GF-D8 (cell line): ENCODE measurements at regions not wholly inside any gene's neighbourhood (a gene's known extent, or its start where the extent isn't known, plus 50 kb on each side); places are given as distances from the start of the nearest gene placed in this dataset.

Experiments used
- DNase-seq: peaks from one replicate; lab custom pipeline; 2025; lab: John Stamatoyannopoulos, UW

DNA sequence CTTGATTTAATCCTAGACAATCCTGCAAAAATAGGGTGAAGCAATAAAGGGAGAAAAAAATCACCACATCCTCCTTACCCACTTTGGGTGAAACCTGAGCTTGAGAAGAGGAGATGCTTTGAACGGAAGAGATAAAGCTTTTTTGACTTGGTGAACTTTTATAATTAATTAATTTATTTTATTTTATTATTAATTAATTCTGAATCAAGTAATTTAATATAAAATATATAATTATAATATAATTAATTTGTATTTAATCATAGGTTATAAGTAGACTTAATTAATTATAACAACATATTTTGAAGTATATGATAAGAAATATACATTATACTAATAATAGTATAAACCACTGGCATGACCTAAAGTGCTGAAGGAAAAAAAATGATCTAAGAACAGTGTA lies 2164.8 kb downstream of the LRRC4C start:
- DNase-seq = no peak

DNA sequence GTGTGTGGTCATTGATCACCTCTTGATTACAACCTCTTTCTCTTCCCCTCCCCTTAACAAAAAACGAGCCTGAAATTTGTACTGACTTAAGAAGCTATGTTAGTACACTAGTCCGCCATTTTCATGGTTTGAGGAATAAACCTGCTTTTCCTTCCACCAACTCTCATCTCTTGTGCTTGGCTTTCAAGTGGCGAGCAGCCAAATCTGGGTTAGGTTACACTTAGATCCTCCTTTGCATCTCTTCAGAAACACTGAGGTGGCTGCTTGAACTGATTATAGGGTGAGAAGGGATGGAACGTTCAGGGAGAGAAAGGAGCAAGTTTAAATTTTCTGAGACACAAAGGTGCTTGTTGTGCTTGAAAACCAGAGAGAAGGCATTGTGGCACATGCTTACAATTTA lies 2171.4 kb downstream of the LRRC4C start:
- DNase-seq = no peak

DNA sequence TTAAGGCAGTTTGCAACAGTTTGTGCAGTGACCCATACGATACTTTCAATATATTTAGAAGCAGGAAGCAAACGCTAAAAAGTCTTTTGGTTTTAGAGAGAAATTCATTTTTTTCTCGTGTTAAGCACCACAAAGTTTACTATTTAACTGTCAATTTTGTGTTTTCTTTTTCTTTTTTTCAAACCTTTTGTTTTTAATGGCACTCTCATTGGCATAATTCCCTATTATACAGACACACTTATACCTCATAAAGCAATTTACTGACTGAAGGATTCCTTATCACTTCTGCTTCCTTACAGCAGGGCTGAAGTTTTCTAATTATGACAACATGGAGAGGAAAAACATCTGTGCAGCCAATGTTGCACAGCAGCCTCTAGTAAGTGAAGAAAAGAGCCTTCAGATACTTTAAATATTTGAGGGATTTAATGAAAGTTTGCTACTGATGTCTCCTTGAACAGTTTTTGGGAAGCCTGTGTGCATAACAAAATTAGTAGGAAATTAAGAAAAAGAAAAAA lies 2191.2 kb downstream of the LRRC4C start:
- no peak for DNase-seq

DNA sequence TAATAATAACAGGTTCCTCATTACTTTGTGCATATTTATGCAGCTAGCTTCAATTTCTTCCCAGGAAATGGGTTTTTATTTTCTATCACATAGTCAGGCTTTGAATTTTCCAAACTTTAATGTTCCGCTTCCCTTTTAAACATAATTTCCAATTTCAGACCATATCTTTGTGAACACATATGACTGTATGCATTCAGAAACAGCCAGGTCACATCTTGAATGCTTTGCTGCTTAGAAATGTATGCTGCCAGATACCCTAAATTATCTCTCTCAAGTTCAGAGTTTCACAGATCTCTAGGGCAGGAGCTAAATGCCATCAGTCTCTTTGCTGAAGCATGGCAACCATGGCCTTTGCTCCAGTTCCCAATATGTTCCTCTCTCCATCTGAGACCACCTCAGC lies 2203.8 kb downstream of the LRRC4C start:
- DNase-seq = no peak

DNA sequence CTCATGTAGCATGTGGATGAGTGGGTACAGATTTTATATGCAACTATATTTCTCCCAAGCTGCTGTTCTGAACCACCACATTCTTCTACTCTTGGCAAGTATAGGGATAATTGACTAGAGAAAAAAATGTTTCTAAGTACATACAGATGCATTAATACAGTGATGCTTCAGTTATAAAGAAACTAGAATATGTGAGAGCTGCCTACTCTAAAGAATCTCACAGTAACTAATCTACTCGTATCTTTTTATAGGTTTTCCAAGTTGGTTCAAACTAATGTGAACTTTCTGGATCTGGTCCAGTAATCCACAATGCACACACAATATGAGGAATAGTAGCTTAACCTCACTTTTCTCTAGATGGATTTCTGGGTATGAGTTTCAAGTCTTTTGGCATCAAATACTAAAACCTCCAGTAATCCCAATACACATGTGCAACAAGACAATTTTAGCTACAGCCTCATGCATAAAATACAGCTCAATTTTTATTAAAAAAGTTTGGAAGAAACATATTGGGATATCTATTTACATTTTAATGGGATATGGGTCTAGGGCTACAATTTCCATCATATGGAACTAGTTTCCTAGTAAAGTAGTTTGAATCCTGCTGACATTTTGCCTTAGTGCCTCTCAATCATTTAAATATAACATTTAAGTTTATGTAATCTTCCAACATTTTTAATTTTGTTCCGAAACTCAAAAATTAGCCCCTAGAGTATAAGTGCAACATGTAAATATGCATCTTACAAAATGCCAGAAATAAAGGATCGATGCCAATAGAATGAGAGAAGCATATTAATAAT lies 2209.7 kb downstream of the LRRC4C start:
- no peak for DNase-seq

DNA sequence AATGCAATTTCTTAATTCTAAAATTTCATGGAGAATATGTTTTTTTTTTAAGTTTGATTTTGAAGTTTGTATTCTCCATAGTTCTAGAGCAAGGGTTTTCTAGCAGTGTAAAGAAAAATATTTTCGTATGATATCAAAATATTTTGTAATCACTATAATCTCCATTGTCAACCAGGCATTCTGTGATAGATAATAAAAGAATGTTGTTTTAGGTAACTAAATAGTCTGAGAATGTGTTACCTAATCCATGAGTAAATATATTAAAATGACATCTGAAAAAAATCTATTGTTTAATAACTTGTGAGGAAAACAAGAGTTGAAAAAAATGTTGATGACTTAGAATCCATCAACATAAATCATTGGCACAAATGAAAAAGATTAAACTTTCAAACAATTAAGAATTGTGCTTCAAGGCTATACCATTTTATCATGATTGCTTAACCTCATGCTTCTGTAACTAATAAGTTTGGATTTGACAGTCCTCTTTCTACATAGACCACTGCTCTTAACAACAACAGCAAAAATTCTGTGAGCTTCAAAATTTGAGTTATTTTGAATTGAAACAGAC lies 2211.8 kb downstream of the LRRC4C start:
- no peak for DNase-seq

DNA sequence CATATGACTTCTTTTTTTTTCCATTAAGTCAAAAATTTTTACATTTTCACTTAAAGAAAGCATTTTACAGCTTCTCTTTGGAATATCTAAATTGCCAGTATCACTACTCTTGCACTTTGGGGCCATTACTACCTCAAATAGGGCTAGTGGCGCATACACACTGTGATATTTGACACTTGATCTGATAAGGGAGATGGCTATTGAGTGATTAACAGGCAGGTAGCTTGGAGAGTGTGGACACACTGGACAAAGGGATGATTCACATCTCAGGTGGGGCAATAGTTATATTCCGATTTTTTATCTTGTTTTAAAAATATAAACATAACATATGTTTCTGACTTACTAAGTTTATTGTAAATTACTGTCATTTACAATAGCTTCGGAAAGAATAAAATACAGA lies 2219.9 kb downstream of the LRRC4C start:
- no peak for DNase-seq

DNA sequence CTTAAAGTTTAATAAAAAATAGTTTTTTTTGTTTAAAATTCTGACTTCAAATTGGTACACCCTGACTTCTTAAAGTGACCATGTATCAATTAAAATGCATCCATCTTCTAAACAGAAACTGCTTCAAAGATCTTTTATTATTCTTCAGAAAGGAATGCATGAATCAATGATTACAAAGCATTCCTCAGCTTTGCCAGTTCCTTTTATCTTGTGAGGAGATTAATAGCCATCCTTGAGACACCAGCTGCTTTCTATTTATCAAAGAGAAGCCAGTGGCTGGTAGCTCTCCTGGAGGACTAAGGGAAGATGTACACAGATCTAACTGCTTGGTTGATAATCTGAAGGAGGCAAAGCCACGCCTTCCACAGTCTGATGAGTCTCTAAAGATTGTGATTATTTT lies 2222.5 kb downstream of the LRRC4C start:
- DNase-seq = no peak

DNA sequence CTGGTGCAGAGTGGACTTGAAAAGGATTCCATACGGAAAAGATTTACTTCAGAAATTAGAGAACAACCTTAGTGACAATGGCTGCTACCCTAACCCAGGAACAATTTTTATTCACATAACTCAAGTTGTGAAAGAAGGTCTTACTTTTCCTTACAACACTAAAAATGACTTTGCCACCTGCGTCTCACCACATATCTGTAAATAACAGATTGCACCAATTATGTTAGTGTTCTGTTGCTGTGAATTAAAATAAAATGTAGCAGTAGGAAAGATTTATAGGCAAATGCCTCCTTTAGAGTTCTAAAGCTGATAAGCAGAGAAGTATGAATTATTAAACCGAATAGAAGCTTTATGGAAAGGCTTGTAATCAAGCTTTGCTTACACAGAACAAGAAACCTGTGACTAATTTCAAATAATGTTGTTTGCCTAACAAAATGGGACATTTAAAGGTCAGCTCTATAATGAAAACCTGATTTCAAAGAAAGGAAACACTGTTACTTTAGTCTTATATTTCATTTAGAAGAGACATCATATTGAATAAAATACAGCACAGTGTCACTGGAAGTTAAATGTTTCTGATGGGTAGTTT lies 2237.8 kb downstream of the LRRC4C start:
- DNase-seq = no peak

DNA sequence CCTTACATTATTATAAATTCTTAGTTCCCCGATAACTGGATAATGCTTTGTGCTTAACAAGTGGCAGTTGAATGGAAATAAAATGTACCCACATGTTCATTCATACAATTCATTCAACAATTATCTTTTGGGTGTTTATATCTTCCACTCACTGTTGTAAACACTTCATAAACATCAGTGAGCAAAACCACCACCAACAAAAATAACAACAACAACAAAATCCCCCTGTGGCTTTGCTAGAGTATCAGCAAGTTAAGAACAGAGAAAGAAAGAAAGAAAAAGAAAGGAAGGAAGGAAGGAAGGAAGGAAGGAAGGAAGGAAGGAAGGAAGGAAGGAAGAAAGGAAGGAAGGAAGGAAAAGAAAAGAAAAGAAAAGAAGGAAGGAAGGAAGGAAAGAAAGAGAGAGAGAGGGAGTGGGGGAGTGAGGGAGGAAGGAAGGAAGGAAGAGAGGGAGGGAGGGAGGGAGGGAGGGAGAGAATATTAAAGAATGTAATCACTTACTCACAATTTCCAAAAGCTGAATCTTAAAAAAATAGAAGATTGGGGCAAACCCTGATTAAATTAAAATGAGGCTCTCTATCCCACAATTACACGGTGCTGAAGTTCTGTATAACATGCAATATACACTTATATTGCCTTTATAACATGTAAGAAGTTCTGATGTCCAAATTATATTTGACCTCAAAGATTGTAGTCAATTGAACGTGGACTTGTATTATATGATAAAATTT lies 2238.8 kb downstream of the LRRC4C start:
- DNase-seq = no peak

DNA sequence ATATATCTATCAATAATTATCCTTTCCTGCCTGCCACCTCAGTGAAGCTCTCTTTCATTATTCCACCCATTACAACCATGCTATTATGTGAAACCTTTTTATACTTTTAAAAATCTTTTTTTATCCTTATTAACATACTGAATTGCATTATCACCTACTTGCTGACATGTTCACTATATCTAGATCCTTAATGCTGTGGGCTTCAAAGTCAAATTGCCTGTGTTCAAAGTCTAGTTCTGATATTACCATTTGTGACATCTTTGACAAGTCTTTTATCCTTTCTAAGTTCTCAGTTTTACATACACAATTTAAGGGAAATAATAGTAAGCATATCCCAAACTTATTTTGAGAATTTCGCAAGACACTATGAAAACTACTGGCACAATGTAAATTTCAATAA lies 2239.4 kb downstream of the LRRC4C start:
- DNase-seq = no peak

DNA sequence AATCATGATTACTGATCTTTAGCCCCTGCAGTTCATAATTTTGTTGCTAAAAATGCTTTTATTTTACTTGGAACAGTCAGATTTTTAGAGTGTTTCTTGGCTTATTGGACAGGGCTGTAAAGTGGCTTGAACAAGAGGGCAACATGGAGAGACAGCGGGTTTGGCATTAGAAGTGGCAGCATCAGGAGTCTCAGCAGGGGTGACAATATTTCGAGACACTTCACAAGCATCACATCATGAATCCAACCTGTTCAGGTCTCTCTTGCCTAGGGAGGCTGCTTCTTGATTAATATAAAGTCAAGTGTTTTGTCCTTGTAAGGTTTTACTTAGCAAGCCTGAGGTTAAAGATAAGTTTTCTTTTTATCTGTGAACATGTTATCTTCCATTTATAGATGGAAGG lies 2249.5 kb downstream of the LRRC4C start:
- DNase-seq = no peak

DNA sequence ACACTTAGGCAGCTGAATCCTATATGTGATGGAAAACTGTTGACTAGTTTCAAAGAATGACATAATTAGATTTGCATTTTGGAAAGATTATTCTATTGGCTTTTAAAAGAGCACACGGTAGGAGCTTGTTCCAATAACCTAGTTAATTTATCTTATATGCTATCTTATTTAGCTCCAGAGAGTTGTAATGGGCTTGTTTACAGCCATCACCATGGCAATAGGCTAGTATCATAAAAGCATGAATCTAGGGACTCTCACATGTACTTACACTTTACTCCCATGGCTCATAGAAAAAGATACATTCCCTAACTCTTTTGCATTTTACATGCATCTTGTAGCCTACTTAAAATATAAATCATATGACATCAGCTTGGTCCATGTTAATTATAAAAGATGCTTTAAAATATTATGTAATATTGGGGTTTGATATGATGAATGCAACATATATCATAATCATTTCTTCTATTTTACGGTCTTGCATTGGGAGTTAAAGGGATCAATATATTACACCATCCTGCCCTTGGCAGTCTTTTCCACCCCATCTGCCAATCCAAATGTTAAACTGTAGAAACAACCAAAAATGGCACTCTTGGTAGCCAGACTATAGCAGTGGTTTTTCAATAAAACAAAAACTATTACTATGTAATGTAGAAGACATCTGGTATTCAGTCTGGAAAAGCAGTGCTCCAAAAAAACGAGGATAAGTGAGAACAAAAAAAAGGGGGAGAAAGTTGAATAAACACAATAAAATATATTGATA lies 2254.0 kb downstream of the LRRC4C start:
- no peak for DNase-seq

DNA sequence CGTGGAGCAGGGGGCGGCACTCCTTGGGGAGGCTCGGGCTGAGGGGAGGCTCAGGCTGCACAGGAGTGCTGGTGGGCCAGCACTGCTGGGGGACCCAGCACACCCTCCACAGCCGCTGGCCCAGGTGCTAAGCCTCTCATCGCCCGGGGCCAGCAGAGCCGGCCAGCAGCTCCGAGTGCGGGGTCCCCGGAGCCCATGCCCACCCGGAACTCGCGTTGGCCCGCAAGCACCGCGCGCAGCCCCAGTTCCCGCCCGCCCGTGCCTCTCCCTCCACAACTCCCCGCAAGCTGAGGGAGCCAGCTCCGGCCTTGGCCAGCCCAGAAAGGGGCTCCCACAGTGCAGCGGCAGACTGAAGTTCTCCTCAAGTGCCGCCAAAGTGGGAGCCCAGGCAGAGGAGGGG lies 2266.8 kb downstream of the LRRC4C start:
- no peak for DNase-seq

DNA sequence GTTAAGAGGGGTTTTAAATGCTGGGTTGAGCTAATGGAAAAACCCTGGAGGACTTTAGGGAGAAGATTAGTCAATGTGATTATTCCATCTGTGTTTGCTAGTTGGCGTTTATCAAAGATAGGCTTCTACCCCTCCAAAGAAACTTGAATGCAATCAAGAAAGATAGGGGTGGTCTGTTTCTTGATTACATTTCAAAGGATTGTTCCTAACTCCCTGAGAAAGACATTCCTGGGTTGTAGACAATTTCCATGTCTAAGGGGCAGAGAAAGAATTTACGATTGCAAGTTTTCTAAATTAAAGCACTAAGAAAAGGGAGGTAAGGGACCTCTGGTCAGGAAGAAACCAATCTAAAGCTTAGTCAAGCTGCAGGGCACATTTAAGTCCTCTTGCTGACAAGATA lies 2268.7 kb downstream of the LRRC4C start:
- DNase-seq = no peak

DNA sequence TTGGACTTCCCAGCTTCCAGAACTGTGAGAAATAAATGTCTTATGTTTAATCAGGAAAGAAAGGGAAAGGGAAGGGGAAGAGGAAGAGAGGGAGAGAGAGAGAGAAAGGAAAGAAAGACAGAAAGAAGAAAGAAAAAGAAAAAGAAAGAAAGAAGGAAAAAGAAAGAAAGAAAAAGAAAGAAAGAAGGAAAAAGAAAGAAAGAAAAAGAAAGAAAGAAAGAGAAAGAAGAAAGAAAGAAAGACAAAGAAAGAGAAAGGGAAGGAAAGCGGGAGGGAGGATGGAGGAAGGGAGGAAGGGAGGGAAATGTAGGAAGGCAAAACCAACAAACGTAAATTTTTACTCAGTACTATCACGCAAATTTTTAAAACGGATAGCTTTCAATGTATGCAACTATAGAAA lies 2281.8 kb downstream of the LRRC4C start:
- no peak for DNase-seq

DNA sequence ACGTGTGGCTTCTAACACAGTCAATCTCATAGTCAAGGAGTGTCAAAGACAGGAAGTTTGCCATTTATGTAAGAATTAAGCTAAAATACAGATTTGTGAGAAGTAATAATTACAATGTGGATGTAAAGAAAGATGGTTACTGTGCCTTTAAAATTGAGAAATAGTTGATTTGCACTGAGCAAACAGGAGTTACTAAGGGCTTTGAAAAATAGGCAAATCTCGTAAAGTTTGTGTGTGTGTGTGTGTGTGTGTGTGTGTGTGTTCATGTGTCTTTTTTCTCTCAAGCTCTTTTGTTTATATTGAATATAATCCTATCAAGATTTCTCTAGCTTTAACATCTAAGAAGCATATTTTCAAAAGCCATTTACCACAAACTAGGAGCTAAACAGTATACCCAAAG lies 2284.5 kb downstream of the LRRC4C start:
- DNase-seq = no peak

DNA sequence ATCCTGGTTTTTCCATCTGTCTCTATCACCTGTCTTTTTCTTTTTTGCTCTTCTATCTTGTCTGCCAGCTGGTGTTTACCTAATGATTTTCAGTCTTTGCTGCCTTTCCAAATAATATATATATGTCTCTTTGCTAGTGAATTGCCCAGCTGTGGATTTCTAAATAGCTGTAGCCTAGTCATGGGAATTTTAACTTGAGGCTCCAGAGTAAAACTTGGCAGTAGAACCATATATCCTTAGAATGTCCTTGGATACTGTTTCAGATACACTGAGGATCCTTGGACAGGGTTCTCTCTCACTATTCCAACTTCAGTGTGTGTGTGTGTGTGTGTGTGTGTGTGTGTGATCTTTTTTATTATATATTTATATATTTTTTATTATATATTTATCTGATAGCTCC lies 2285.3 kb downstream of the LRRC4C start:
- no peak for DNase-seq

DNA sequence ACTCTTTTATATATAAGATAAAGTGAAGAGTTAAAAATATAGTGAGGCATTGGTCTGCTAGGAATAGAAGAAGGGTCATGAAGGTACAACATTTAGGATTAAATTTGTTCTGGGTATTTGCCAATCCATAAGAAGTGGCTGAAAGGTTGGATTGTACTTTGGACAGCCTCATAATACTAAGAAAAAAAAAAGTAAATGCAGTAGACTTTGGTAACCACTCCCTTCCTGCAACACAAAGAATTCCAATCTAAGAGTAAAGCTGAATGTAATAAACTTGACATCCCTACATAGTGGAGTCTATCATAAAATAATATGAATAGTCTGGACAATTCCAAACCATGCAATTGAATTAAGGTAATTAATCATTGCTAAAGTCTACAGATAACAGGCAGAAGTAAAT lies 2294.4 kb downstream of the LRRC4C start:
- no peak for DNase-seq

DNA sequence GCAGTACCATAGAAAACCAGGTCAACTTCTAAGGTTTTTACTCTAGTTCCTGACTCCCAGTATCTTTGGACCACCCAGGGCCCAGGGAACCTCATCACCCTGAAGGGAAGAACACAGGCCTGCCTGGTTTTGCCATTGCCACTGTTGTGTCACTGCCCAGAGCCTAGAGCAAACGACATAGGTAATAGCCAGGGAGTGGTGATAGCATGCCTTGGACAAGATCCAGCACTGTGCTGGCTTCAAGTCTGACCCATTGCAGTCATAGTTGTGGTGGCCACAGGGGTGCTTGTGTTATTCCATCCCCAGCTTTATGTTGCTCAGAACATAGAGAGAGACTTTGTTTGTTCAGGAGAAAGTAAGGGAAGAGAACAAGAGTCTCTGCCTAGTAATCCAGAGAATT lies 2310.2 kb downstream of the LRRC4C start:
- DNase-seq = no peak

DNA sequence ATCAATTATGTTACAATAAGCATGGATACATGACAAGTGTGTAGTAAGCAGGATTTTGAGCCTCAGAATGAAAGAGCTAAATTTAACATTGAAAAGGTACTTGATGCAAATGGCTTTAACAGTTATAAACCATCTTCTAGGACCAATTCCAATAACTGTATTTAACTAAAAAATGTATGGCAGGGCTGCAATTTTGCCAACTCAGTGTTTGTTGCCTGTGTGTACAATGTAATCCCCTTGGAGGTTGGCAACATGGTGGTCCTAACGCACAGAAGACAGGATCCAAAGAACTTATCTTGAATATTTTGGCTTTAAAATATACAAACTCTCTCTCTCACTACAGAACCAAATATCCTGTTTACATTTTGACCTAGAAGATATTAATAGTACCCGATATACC lies 2314.1 kb downstream of the LRRC4C start:
- no peak for DNase-seq
